ENCODE measurements at regions not wholly inside any gene's neighbourhood (a gene's known extent, or its start where the extent isn't known, plus 50 kb on each side); places are given as distances from the start of the nearest gene placed in this dataset.

GRCh38 chr15:92800013-92800412 lies 100.1 kb upstream of the CHD2 start:
- no peak for TF ChIP-seq POLR2A (IDR thresholded peaks at IDR 0.05; ENCODE audit: borderline replicate concordance, extremely low read depth, insufficient read depth, insufficient read length)
- TF ChIP-seq POLR2AphosphoS5 (IDR thresholded peaks at IDR 0.05; ENCODE audit: low read depth, low read length), result no peak
- no peak for TF ChIP-seq CTCF (IDR thresholded peaks at IDR 0.05 in 2 of 3, conservative IDR thresholded peaks at IDR 0.05 in 1 of 3; ENCODE audit: borderline replicate concordance in 1 of 3, insufficient read depth in 1 of 3, low read depth in 2 of 3, low read length in 2 of 3)
- no peak for TF ChIP-seq ZBTB33 (IDR thresholded peaks at IDR 0.05; ENCODE audit: extremely low read depth, insufficient replicate concordance, low read length)

Data from HCT116 (cell line).